ENCODE measurements at regions not wholly inside any gene's neighbourhood (a gene's known extent, or its start where the extent isn't known, plus 50 kb on each side); places are given as distances from the start of the nearest gene placed in this dataset.

GRCh38 chr5:178791976-178792375 lies 61.5 kb upstream of the ZNF354A start:
- H3K27me3 ChIP-seq: peaks cover 0 to 7% (median 0%) of the 10 kb centered on the region in 4 donors
- WGBS: 79% methylated on average over 6 of the region's 6 CpGs
- intact Hi-C loops (cut with DNase I): no loop called here
- no peaks in the 10 kb centered on the region for H3K36me3 ChIP-seq
- H3K9me3 ChIP-seq: no peaks in the 10 kb centered on the region
- no peak overlapping the region for H3K4me3 ChIP-seq
- no peak overlapping the region for H3K27ac ChIP-seq (replicated peaks in 1 of 4)
- H3K4me1 ChIP-seq: no peaks in the 10 kb centered on the region
- TF ChIP-seq EP300 (IDR thresholded peaks at IDR 0.05): no peak
- no peak for TF ChIP-seq CTCF (IDR thresholded peaks at IDR 0.05)
- no peak for TF ChIP-seq POLR2A (IDR thresholded peaks at IDR 0.05; ENCODE audit: low read depth)
- no peak for TF ChIP-seq POLR2AphosphoS5 (IDR thresholded peaks at IDR 0.05)
- DNase-seq (ENCODE audit: extremely low spot score): no peak

GRCh38 chr5:178790371-178790770 lies 59.9 kb upstream of the ZNF354A start:
- 88% methylated on average over 11 of the region's 11 CpGs for WGBS
- TF ChIP-seq CTCF (IDR thresholded peaks at IDR 0.05) (no peak), POLR2AphosphoS5 (IDR thresholded peaks at IDR 0.05) (no peak), POLR2A (IDR thresholded peaks at IDR 0.05; ENCODE audit: low read depth) (no peak), EP300 (IDR thresholded peaks at IDR 0.05) (no peak)
- intact Hi-C loops (cut with DNase I): no loop called here
- Histone ChIP-seq H3K9me3 (no peaks in the 10 kb centered on the region), H3K4me3 (no peak overlapping the region), H3K4me1 (no peaks in the 10 kb centered on the region), H3K27ac (replicated peaks in 1 of 4) (no peak overlapping the region), H3K36me3 (no peaks in the 10 kb centered on the region), H3K27me3 (peaks cover 0 to 6% (median 0%) of the 10 kb centered on the region in 4 donors)
- no peak for DNase-seq (ENCODE audit: extremely low spot score)

GRCh38 chr5:178788381-178789085 lies 58.1 kb upstream of the ZNF354A start:
- no peaks in the 10 kb centered on the region for H3K36me3 ChIP-seq
- intact Hi-C loops (cut with DNase I): no loop called here
- H3K4me1 ChIP-seq: no peaks in the 10 kb centered on the region
- DNase-seq (ENCODE audit: extremely low spot score): no peak
- H3K4me3 ChIP-seq: no peak overlapping the region
- H3K27me3 ChIP-seq: peaks cover 0 to 6% (median 0%) of the 10 kb centered on the region in 4 donors
- H3K9me3 ChIP-seq: no peaks in the 10 kb centered on the region
- 76% methylated on average over 21 of the region's 21 CpGs for WGBS
- no peak for TF ChIP-seq CTCF (IDR thresholded peaks at IDR 0.05)
- no peak for TF ChIP-seq POLR2AphosphoS5 (IDR thresholded peaks at IDR 0.05)
- no peak for TF ChIP-seq POLR2A (IDR thresholded peaks at IDR 0.05; ENCODE audit: low read depth)
- TF ChIP-seq EP300 (IDR thresholded peaks at IDR 0.05): no peak
- no peak overlapping the region for H3K27ac ChIP-seq (replicated peaks in 1 of 4)

GRCh38 chr5:178787889-178788288 lies 57.4 kb upstream of the ZNF354A start:
- intact Hi-C loops (cut with DNase I): no loop called here
- H3K4me1 ChIP-seq: no peaks in the 10 kb centered on the region
- H3K27ac ChIP-seq (replicated peaks in 1 of 4): no peak overlapping the region
- peaks cover 0 to 3% (median 0%) of the 10 kb centered on the region in 4 donors for H3K27me3 ChIP-seq
- 90% methylated on average over 9 of the region's 9 CpGs for WGBS
- no peaks in the 10 kb centered on the region for H3K9me3 ChIP-seq
- no peaks in the 10 kb centered on the region for H3K36me3 ChIP-seq
- no peak overlapping the region for H3K4me3 ChIP-seq
- no peak for TF ChIP-seq POLR2AphosphoS5 (IDR thresholded peaks at IDR 0.05)
- DNase-seq (ENCODE audit: extremely low spot score): no peak

- DNase-seq (ENCODE audit: extremely low spot score): no peak
Observed at GRCh38 chr5:178786859-178787499, 56.5 kb upstream of the ZNF354A start.

More at GRCh38 chr5:178786859-178787499, 56.5 kb upstream of the ZNF354A start:
- WGBS: 82% methylated on average over 7 of the region's 9 CpGs
- Histone ChIP-seq H3K4me3 (no peak overlapping the region), H3K36me3 (no peaks in the 10 kb centered on the region), H3K9me3 (no peaks in the 10 kb centered on the region), H3K27ac (replicated peaks in 1 of 4) (no peak overlapping the region), H3K27me3 (peaks cover 0 to 12% (median 0%) of the 10 kb centered on the region in 4 donors), H3K4me1 (no peaks in the 10 kb centered on the region)
- intact Hi-C loops (cut with DNase I): no loop called here
- TF ChIP-seq POLR2AphosphoS5 (IDR thresholded peaks at IDR 0.05): no peak

Data from esophagus muscularis mucosa (tissue), 4 donors.